NCI-H2029 (cell line): ENCODE measurements at regions not wholly inside any gene's neighbourhood (a gene's known extent, or its start where the extent isn't known, plus 50 kb on each side); places are given as distances from the start of the nearest gene placed in this dataset.
"Not testable (repeated sequence)": the region's sequence is repeated elsewhere in the genome, so short reads cannot be mapped to it uniquely, and the experiment has no call there.

Source experiments
- DNase-seq: peaks from one replicate; lab custom pipeline; 2025; lab: John Stamatoyannopoulos, UW

GRCh38 chr10:21366108-21366507 is 159.4 kb downstream of the SKIDA1 start:
- DNase-seq = not testable (repeated sequence)

GRCh38 chr10:21364196-21365114 is 161.0 kb downstream of the SKIDA1 start:
- DNase-seq = no peak

- DNase-seq = no peak
Measured at GRCh38 chr10:21363731-21364104, 161.8 kb downstream of the SKIDA1 start.

- DNase-seq = no peak
Measured at GRCh38 chr10:21363092-21363730, 162.3 kb downstream of the SKIDA1 start.

- no peak for DNase-seq
Measured at GRCh38 chr10:21359202-21359601, 166.3 kb downstream of the SKIDA1 start.

GRCh38 chr10:21355591-21356011 is 169.9 kb downstream of the SKIDA1 start:
- no peak for DNase-seq

- no peak for DNase-seq
Measured at GRCh38 chr10:21352886-21353285, 172.6 kb downstream of the SKIDA1 start.

- DNase-seq = not testable (repeated sequence)
Measured at GRCh38 chr10:21351594-21351993, 173.9 kb downstream of the SKIDA1 start.

GRCh38 chr10:21349912-21350286 is 175.6 kb downstream of the SKIDA1 start:
- no peak for DNase-seq

GRCh38 chr10:21347785-21348170 is 177.7 kb downstream of the SKIDA1 start:
- DNase-seq = no peak

GRCh38 chr10:21347043-21347784 is 178.3 kb downstream of the SKIDA1 start:
- DNase-seq = no peak

- no peak for DNase-seq
Measured at GRCh38 chr10:21343087-21343486, 182.4 kb downstream of the SKIDA1 start.

GRCh38 chr10:21342499-21342898 is 183.0 kb downstream of the SKIDA1 start:
- DNase-seq = not testable (repeated sequence)

- no peak for DNase-seq
Measured at GRCh38 chr10:21340331-21340730, 185.2 kb downstream of the SKIDA1 start.

- DNase-seq = no peak
Measured at GRCh38 chr10:21337171-21337792, 188.2 kb downstream of the SKIDA1 start.

GRCh38 chr10:21336476-21337170 is 188.9 kb downstream of the SKIDA1 start:
- no peak for DNase-seq

- DNase-seq = no peak
Measured at GRCh38 chr10:21334891-21335696, 190.4 kb downstream of the SKIDA1 start.

- DNase-seq = no peak
Measured at GRCh38 chr10:21330628-21331020, 194.9 kb downstream of the SKIDA1 start.

GRCh38 chr10:21329995-21330627 is 195.4 kb downstream of the SKIDA1 start:
- peak; percentile 36 for DNase-seq

GRCh38 chr10:21327289-21327993 is 198.0 kb downstream of the SKIDA1 start:
- DNase-seq = no peak
